H1 (cell line): ENCODE measurements at regions not wholly inside any gene's neighbourhood (a gene's known extent, or its start where the extent isn't known, plus 50 kb on each side); places are given as distances from the start of the nearest gene placed in this dataset.

Experiments used
- BRCA1 ChIP-seq: IDR thresholded peaks from 2 replicates; pipeline ENCODE4 v1.6.1; 2012; ENCODE audit warnings: low read depth, low read length, improper control_type of control experiment
- CBX8 ChIP-seq: fragments of 300-800, 300-1000 bp; sonication (generic); IDR thresholded peaks from 2 replicates; pipeline ENCODE4 v1.7.1; 2016; ENCODE audit warnings: low read depth, low read length, borderline replicate concordance
- GTF2F1 ChIP-seq: IDR thresholded peaks from 2 replicates; pipeline ENCODE4 v1.6.1; 2012; ENCODE audit warnings: low read depth, low read length, improper control_type of control experiment, borderline replicate concordance
- HDAC6 ChIP-seq: IDR thresholded peaks from one replicate; pipeline ENCODE4 v1.7.1; 2012; ENCODE audit warnings: low read depth, mild to moderate bottlenecking, inconsistent platforms, low read length, moderate library complexity
- SIN3A ChIP-seq, 2 experiments: IDR thresholded peaks in 1 of 2; conservative IDR thresholded peaks in 1 of 2; 2 replicates each; pipeline ENCODE4 v1.6.1; 2011 to 2012; ENCODE audit warnings: low read length in 2 of 2, improper control_type of control experiment in 1 of 2, low read depth in 1 of 2, mild to moderate bottlenecking in 1 of 2
- SP2 ChIP-seq: IDR thresholded peaks from 2 replicates; pipeline ENCODE4 v1.6.1; 2012; ENCODE audit warnings: mild to moderate bottlenecking, low read length, inconsistent platforms
- ZNF274 ChIP-seq: IDR thresholded peaks from 2 replicates; pipeline ENCODE4 v1.7.0; 2012; ENCODE audit warnings: low read length, borderline replicate concordance; ENCODE audit errors: extremely low read depth

- TF ChIP-seq BRCA1 (no peak), CBX8 (no peak), ZNF274 (no peak), HDAC6 (no peak), GTF2F1 (no peak), SP2 (no peak), SIN3A (conservative IDR thresholded peaks at IDR 0.05 in 1 of 2, IDR thresholded peaks at IDR 0.05 in 1 of 2; ENCODE audit: low read depth in 1 of 2, low read length in 2 of 2) (no peak)
Measured at GRCh38 chr10:128623776-128624175, 497.6 kb upstream of the MKI67 start (continued).
